Gastroesophageal sphincter (tissue), 3 donors: ENCODE measurements at regions not wholly inside any gene's neighbourhood (a gene's known extent, or its start where the extent isn't known, plus 50 kb on each side); places are given as distances from the start of the nearest gene placed in this dataset.

Experiments
- EP300 ChIP-seq: sonication (generic); formaldehyde crosslinking; IDR thresholded peaks from one replicate; pipeline ENCODE4 v1.6.1; 2017; ENCODE audit warnings: antibody characterized with exemption, mild to moderate bottlenecking
- POLR2A ChIP-seq, 2 donors: fragments of 450-650 bp; IDR thresholded peaks; one replicate each; pipeline ENCODE4 v1.6.1; 2017; ENCODE audit warnings: antibody characterized with exemption in 2 of 2, mild to moderate bottlenecking in 2 of 2, moderate library complexity in 1 of 2
- POLR2AphosphoS5 ChIP-seq: sonication (generic); formaldehyde crosslinking; IDR thresholded peaks from one replicate; pipeline ENCODE4 v1.6.1; 2017; ENCODE audit warnings: antibody characterized with exemption
- TF ChIP-seq, protein P1 (sequence below), 4 experiments: fragments of 200-600 bp in 2 of 4; fragments of 450-650 bp in 2 of 4; sonication (generic) in 1 of 4; IDR thresholded peaks; one replicate each; pipeline ENCODE4 v1.5.1; 2017 to 2019; ENCODE audit warnings: antibody characterized with exemption in 4 of 4, mild to moderate bottlenecking in 2 of 4, moderate library complexity in 2 of 4

DNA sequence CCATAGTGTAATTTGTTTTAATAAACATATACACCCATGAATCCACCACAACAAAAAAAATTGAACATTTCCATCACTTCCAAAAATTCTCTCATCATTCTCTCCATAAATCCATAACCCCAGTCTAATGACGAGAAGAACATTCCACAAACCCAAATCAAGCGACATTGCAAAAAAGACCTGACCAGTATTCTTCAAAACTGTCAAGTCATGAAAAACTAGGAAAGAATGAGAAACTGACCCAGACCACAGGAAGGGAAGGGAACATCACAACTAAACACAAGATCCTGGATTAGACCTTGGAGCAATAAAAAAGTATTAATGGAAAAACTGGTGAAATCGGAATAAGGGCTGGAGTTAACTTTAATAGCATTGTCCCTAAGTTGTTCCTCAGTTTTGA lies 141.3 kb upstream of the SLC35G4 start:
- TF ChIP-seq POLR2AphosphoS5 (no peak), POLR2A (IDR thresholded peaks at IDR 0.05) (no peak), EP300 (no peak)
- TF ChIP-seq, protein P1, sequence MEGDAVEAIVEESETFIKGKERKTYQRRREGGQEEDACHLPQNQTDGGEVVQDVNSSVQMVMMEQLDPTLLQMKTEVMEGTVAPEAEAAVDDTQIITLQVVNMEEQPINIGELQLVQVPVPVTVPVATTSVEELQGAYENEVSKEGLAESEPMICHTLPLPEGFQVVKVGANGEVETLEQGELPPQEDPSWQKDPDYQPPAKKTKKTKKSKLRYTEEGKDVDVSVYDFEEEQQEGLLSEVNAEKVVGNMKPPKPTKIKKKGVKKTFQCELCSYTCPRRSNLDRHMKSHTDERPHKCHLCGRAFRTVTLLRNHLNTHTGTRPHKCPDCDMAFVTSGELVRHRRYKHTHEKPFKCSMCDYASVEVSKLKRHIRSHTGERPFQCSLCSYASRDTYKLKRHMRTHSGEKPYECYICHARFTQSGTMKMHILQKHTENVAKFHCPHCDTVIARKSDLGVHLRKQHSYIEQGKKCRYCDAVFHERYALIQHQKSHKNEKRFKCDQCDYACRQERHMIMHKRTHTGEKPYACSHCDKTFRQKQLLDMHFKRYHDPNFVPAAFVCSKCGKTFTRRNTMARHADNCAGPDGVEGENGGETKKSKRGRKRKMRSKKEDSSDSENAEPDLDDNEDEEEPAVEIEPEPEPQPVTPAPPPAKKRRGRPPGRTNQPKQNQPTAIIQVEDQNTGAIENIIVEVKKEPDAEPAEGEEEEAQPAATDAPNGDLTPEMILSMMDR (IDR thresholded peaks at IDR 0.05): no peak
